IMR-90 (cell line): ENCODE measurements at regions not wholly inside any gene's neighbourhood (a gene's known extent, or its start where the extent isn't known, plus 50 kb on each side); places are given as distances from the start of the nearest gene placed in this dataset.

Source experiments
- ATAC-seq: fragments of 200-7000 bp; cut with Tn5 transposase; 2 replicates; pipeline ENCODE4 v1.9.1; 2020; ENCODE audit warnings: low read depth, mild to moderate bottlenecking, moderate library complexity
- BruUV-seq: library from RNA; stranded (reverse); fragments of 400-500 nt; replicated peaks from 2 replicates; lab custom pipeline; 2021; lab: Mats Ljungman, UMichigan
- CTCF ChIA-PET: fragments of 300-600 bp; formaldehyde crosslinking; extraction: SDS; loops from one replicate; lab custom pipeline; 2021; ENCODE audit warnings: antibody characterized with exemption; lab: Yijun Ruan, JAX
- POLR2A ChIA-PET: fragments of 300-600 bp; sonication (Branson Sonifier 250); formaldehyde crosslinking; loops from one replicate; lab custom pipeline; 2022; ENCODE audit warnings: antibody characterized with exemption; ENCODE audit not compliant: unreplicated experiment; lab: Charles Lee
- DNase-seq: peaks from one replicate; pipeline ENCODE4 v3.0.0; 2013
- H2AFZ ChIP-seq: replicated peaks from 2 replicates; pipeline ENCODE3; 2013; ENCODE audit warnings: low read length, mild to moderate bottlenecking; ENCODE audit not compliant: poor library complexity
- H2AK5ac ChIP-seq: 2 replicates; pipeline ENCODE4 v1.6.1; 2013; ENCODE audit warnings: low read depth, low read length, inconsistent platforms
- H2AK9ac ChIP-seq: replicated peaks from 2 replicates; pipeline ENCODE3; 2013; ENCODE audit warnings: mild to moderate bottlenecking, low read depth, low read length, moderate library complexity; ENCODE audit not compliant: poor library complexity
- H2BK120ac ChIP-seq: 2 replicates; pipeline ENCODE4 v1.6.1; 2013; ENCODE audit warnings: low read depth, low read length, inconsistent platforms
- H2BK15ac ChIP-seq: 3 replicates; pipeline ENCODE4 v1.6.1; 2013; ENCODE audit warnings: low read depth, low read length, inconsistent platforms
- H2BK20ac ChIP-seq: 2 replicates; pipeline ENCODE4 v1.6.1; 2013; ENCODE audit warnings: low read depth, mild to moderate bottlenecking, inconsistent platforms, low read length, moderate library complexity
- H2BK5ac ChIP-seq: 2 replicates; pipeline ENCODE4 v1.6.1; 2013; ENCODE audit warnings: mild to moderate bottlenecking, low read depth, low read length, inconsistent platforms; ENCODE audit not compliant: poor library complexity, severe bottlenecking
- H3K14ac ChIP-seq: replicated peaks from 2 replicates; pipeline ENCODE4 v1.6.1; 2013; ENCODE audit warnings: low read depth, low read length, inconsistent platforms
- H3K18ac ChIP-seq: 2 replicates; pipeline ENCODE4 v1.6.1; 2013; ENCODE audit warnings: low read depth, low read length, control low read depth
- H3K23ac ChIP-seq: 2 replicates; pipeline ENCODE4 v1.6.1; 2013; ENCODE audit warnings: low read depth, low read length, inconsistent platforms
- H3K27ac ChIP-seq: 2 replicates; pipeline ENCODE4 v1.5.1; 2013; ENCODE audit warnings: mild to moderate bottlenecking, control low read depth, low read length; ENCODE audit not compliant: insufficient read depth
- H3K27me3 ChIP-seq: 2 replicates; pipeline ENCODE4 v1.6.1; 2013; ENCODE audit warnings: low read length; ENCODE audit not compliant: control insufficient read depth, insufficient read depth
- H3K36me3 ChIP-seq: 2 replicates; pipeline ENCODE4 v1.6.1; 2013; ENCODE audit warnings: low read length, mixed read lengths; ENCODE audit not compliant: control insufficient read depth, insufficient read depth
- H3K4ac ChIP-seq: 2 replicates; pipeline ENCODE4 v1.6.1; 2013; ENCODE audit warnings: low read depth, low read length, inconsistent platforms
- H3K4me1 ChIP-seq: 2 replicates; pipeline ENCODE4 v1.6.1; 2013; ENCODE audit warnings: low read length, mixed read lengths; ENCODE audit not compliant: control insufficient read depth, insufficient read depth
- H3K4me2 ChIP-seq: 2 replicates; pipeline ENCODE4 v1.6.1; 2013; ENCODE audit warnings: low read depth, mild to moderate bottlenecking, control low read depth, low read length, moderate library complexity
- H3K4me3 ChIP-seq: 2 replicates; pipeline ENCODE4 v1.5.1; 2013; ENCODE audit warnings: low read depth, mild to moderate bottlenecking, control low read depth, low read length, moderate library complexity; ENCODE audit not compliant: insufficient read depth
- H3K56ac ChIP-seq: 2 replicates; pipeline ENCODE4 v1.6.1; 2013; ENCODE audit warnings: low read length, inconsistent platforms; ENCODE audit not compliant: insufficient read depth; ENCODE audit errors: extremely low read depth
- H3K79me1 ChIP-seq, 2 experiments: 2 replicates each; pipeline ENCODE4 v1.6.1; 2013; ENCODE audit warnings: low read length in 2 of 2, inconsistent platforms in 1 of 2, low read depth in 1 of 2
- H3K9ac ChIP-seq: 2 replicates; pipeline ENCODE4 v1.6.1; 2013; ENCODE audit warnings: low read depth, low read length, control low read depth
- H3K9me1 ChIP-seq: 2 replicates; pipeline ENCODE4 v1.6.1; 2013; ENCODE audit warnings: low read length, inconsistent platforms; ENCODE audit not compliant: insufficient read depth
- H3K9me3 ChIP-seq: 2 replicates; pipeline ENCODE4 v1.6.1; 2013; ENCODE audit warnings: low read length; ENCODE audit not compliant: control insufficient read depth, insufficient read depth
- H4K20me1 ChIP-seq: 2 replicates; pipeline ENCODE4 v1.6.1; 2013; ENCODE audit warnings: low read length, inconsistent platforms; ENCODE audit not compliant: insufficient read depth
- H4K5ac ChIP-seq: 2 replicates; pipeline ENCODE4 v1.6.1; 2013; ENCODE audit warnings: mild to moderate bottlenecking, low read depth, low read length, control low read depth
- H4K8ac ChIP-seq, 2 experiments: 2 replicates each; pipeline ENCODE4 v1.6.1; 2013; ENCODE audit warnings: low read depth in 2 of 2, low read length in 2 of 2, control low read depth in 1 of 2, inconsistent platforms in 1 of 2
- H4K91ac ChIP-seq: 2 replicates; pipeline ENCODE4 v1.6.1; 2013; ENCODE audit warnings: low read depth, low read length, inconsistent platforms; ENCODE audit not compliant: insufficient read depth
- BHLHE40 ChIP-seq: fragments of 150-350 bp; IDR thresholded peaks from 2 replicates; pipeline ENCODE4 v1.6.1; 2016; ENCODE audit warnings: mild to moderate bottlenecking, low read depth, low read length
- MXI1 ChIP-seq: IDR thresholded peaks from 2 replicates; pipeline ENCODE4 v1.6.1; 2012; ENCODE audit warnings: low read depth, mild to moderate bottlenecking, low read length, moderate library complexity, borderline replicate concordance
- POLR2A ChIP-seq: IDR thresholded peaks from 2 replicates; pipeline ENCODE4 v1.6.1; 2012; ENCODE audit warnings: mild to moderate bottlenecking, low read depth, low read length
- RAD21 ChIP-seq: IDR thresholded peaks from 2 replicates; pipeline ENCODE4 v1.6.1; 2012; ENCODE audit warnings: low read length, improper control_type of control experiment
- WGBS, 2 experiments: methylation state at CpG; one replicate each; pipeline versions ENCODE4 v1.1.5 to v1.1.7; 2013; ENCODE audit warnings: missing lambda C conversion rate in 2 of 2; ENCODE audit not compliant: insufficient read length in 1 of 2; ENCODE audit errors: extremely low coverage in 2 of 2; 5-methylcytosine and 5-hydroxymethylcytosine counted together
- dilution Hi-C: fragments of 300-500 bp; cut with HindIII; formaldehyde crosslinking; loops from one replicate; pipeline ENCODE4 v1.14.3; 2018; ENCODE audit warnings: low sequenced_read_pairs; ENCODE audit not compliant: unreplicated experiment
- in situ Hi-C: fragments of 300-500 bp; cut with MboI; formaldehyde crosslinking; loops from 3 replicates; pipeline ENCODE4 v1.14.3; 2019; ENCODE audit warnings: low sequenced_read_pairs, inconsistent platforms, mixed read lengths
- intact Hi-C: fragments of 100-400 bp; cut with micrococcal nuclease; formaldehyde crosslinking; loops from 2 replicates; pipeline ENCODE4 v1.10.0; 2022
- TF ChIP-seq, protein P1 (sequence below): conservative IDR thresholded peaks from 2 replicates; pipeline ENCODE4 v1.5.1; 2012; ENCODE audit warnings: mild to moderate bottlenecking, low read depth, low read length, improper control_type of control experiment
- TF ChIP-seq, protein P2 (sequence below): fragments of 150-350 bp; IDR thresholded peaks from 2 replicates; pipeline ENCODE4 v1.6.1; 2017; ENCODE audit warnings: mild to moderate bottlenecking, antibody characterized with exemption, low read length, low read depth

GRCh38 chr5:1971944-1972343 lies 89.2 kb upstream of the IRX4 start:
- no peak overlapping the region for H3K23ac ChIP-seq
- no peak overlapping the region for H2BK15ac ChIP-seq
- no peaks in the 10 kb centered on the region for H3K4me1 ChIP-seq
- no TSS peak for BruUV-seq
- H3K27ac ChIP-seq = no peak overlapping the region
- intact Hi-C loops = no loop called here
- H3K9me3 ChIP-seq = 0 out of 2 replicates have a peak, but pooled peaks cover 2% of the 10 kb centered on the region
- no peak overlapping the region for H3K9ac ChIP-seq
- no peaks in the 10 kb centered on the region for H3K79me1 ChIP-seq
- H2AFZ ChIP-seq = no peak overlapping the region
- no peak overlapping the region for H2BK120ac ChIP-seq
- H4K5ac ChIP-seq = no peak overlapping the region
- no peak overlapping the region for H3K18ac ChIP-seq
- H4K20me1 ChIP-seq = no peaks in the 10 kb centered on the region
- H3K4ac ChIP-seq = no peak overlapping the region
- no peak overlapping the region for H3K56ac ChIP-seq
- DNase-seq = no peak
- H3K14ac ChIP-seq = no peak overlapping the region
- CTCF ChIA-PET = no interaction called here
- no peak overlapping the region for H3K4me3 ChIP-seq
- in situ Hi-C loops = no loop called here
- no peak for ATAC-seq
- no peak overlapping the region for H3K4me2 ChIP-seq
- H2AK9ac ChIP-seq = no peak overlapping the region
- no peak overlapping the region for H2AK5ac ChIP-seq
- H3K9me1 ChIP-seq = no peaks in the 10 kb centered on the region
- H4K8ac ChIP-seq = no peak overlapping the region
- dilution Hi-C loops = no loop called here
- H4K91ac ChIP-seq = no peak overlapping the region
- POLR2A ChIA-PET = no interaction called here
- TF ChIP-seq RAD21 (no peak), MXI1 (no peak), BHLHE40 (no peak), POLR2A (no peak)
- TF ChIP-seq, protein P1, sequence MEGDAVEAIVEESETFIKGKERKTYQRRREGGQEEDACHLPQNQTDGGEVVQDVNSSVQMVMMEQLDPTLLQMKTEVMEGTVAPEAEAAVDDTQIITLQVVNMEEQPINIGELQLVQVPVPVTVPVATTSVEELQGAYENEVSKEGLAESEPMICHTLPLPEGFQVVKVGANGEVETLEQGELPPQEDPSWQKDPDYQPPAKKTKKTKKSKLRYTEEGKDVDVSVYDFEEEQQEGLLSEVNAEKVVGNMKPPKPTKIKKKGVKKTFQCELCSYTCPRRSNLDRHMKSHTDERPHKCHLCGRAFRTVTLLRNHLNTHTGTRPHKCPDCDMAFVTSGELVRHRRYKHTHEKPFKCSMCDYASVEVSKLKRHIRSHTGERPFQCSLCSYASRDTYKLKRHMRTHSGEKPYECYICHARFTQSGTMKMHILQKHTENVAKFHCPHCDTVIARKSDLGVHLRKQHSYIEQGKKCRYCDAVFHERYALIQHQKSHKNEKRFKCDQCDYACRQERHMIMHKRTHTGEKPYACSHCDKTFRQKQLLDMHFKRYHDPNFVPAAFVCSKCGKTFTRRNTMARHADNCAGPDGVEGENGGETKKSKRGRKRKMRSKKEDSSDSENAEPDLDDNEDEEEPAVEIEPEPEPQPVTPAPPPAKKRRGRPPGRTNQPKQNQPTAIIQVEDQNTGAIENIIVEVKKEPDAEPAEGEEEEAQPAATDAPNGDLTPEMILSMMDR = no peak
- TF ChIP-seq, protein P2, sequence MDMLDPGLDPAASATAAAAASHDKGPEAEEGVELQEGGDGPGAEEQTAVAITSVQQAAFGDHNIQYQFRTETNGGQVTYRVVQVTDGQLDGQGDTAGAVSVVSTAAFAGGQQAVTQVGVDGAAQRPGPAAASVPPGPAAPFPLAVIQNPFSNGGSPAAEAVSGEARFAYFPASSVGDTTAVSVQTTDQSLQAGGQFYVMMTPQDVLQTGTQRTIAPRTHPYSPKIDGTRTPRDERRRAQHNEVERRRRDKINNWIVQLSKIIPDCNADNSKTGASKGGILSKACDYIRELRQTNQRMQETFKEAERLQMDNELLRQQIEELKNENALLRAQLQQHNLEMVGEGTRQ = no peak
- no peak overlapping the region for H2BK20ac ChIP-seq
- H3K36me3 ChIP-seq = no peaks in the 10 kb centered on the region
- H3K27me3 ChIP-seq = no peaks in the 10 kb centered on the region
- no CpG with 5 or more reads among the region's 13 CpGs for WGBS, 2 experiments
- H2BK5ac ChIP-seq = no peak overlapping the region
